GM21786 (cell line): ENCODE measurements at regions not wholly inside any gene's neighbourhood (a gene's known extent, or its start where the extent isn't known, plus 50 kb on each side); places are given as distances from the start of the nearest gene placed in this dataset.

ENCODE experiments used
- ATAC-seq: cut with Tn5 transposase; IDR thresholded peaks from one replicate; pipeline ENCODE4 v1.9.1; 2021; ENCODE audit not compliant: unreplicated experiment

DNA sequence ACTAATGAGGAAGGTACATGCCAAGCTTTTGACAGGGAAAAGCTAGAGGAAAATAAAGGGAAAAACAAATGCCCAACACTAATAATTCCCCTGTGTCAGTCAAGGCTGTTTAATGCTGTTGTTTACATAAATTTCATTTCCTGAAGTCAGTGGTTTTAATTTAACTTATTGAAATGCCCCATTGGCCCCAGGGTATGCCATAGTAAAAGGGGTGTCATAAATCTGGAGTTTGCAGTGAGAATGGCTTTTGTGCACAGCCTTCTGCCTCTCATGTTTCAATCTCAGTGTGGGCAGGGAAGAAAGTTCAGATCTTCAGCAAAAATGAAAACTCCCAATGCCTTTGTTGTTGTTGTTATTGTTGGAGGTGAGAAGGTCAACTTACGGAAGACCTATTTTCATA lies 550.1 kb upstream of the DCC start:
- no peak for ATAC-seq

DNA sequence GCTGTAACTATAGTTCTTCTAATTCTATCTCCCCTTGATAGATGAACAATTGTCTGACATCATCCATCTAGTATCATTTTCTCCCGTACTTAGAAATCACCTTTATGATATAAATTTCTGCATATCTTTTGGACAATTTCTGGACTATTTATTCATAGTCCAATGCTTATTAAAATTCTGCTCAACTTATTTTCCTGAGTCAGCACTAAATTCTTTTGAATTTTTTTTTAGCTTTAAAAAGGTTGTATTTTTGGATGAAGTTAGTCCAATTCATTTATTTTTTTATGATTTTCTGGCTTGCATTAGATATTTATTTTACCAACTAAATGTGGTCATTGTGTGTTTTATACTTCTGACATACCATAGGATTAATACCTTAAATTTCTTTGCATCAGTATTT lies 538.5 kb upstream of the DCC start:
- ATAC-seq: no peak

DNA sequence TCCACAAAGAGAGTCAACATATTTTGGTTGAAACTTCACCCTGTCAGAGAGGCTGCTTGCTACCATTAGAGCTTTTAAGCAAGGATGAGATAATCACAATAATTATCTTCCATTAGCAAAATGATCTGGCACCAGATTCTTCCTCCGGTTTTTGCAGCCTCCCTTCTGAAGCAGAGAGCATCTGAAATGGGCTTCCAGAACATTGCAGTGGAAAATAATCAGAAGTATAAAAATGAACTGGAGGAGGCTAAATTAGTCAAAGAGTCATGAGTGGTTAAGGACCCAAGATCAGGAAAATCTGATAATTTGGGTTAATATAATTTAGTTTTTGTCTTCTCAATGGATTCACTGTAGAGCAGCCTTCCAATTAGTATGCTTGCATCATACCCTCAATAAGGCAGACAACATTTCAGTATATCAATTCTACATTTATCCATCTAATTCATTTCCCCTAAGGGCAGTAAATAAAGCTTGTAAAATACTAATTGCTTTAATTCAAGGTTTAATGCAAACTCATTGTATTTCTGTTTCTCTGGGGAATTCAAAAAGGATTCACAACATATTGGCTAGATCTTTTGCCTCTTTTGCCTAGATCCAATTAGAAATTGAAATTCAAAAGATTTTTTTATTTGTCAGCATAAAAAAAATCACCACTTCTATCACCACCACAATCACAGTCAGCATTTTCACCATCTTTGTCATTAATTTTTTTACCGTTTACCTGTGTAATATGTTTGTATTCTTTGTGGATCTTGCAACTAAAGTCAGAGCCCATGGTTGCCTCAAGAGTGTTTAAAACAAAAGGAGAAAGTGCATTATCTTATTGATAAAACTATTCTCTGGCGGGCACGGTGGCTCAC lies 537.2 kb upstream of the DCC start:
- ATAC-seq: no peak

DNA sequence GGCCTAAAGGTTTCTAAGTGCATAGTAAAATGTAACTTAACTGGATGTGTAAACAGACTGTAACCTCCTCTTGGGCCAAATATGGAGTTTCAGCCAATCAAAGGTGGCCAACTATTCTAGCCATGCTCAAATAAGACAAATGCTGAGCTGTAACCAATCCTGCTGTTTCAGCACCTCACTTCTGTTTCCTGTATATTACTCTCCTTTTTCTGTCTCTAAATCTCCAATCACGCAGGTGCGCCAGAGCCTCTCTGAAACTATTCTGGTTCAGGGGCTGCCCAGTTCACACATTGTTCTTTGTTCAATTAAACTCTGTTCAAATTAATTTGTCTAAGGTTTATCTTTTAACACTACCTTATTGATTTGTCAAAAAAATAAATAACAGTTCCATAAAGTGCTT lies 532.7 kb upstream of the DCC start:
- no peak for ATAC-seq

DNA sequence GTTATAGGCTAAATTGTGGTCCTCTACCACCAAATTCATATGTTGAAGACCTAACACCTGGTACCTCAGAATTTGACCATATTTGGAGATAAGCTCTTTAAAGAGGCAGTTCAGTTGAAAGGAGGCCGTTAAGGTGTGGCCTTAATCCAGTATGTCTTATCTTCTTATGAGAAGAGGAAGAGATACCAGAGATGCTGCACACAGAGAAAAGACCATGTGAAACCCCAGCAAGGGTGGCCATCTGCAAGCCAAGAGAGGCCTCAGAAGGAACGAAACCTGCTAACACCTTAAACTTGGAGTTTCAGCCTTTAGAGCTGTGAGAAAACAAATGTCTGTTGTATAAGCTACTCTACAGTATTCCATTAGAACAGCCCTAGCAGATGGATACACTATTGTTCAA lies 528.1 kb upstream of the DCC start:
- ATAC-seq: peak; percentile 63

DNA sequence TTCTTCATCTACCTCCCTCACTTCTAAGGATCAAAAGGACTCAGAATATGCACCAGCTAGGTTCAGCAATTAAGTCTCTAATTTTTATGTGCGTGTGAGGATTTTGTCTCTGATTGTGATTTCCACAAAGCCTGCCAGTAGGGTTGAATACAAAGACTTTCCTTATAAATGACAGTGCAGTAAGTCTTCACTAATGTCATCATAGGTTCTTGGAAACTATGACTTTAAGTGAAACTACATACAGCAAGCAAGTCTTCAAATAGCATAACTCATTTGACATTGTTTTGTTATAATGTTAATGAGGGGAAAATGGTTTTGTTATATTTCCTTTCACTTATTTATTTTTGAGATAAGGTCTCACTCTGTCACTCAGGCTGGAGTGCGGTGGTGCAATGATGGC lies 526.3 kb upstream of the DCC start:
- ATAC-seq: no peak

DNA sequence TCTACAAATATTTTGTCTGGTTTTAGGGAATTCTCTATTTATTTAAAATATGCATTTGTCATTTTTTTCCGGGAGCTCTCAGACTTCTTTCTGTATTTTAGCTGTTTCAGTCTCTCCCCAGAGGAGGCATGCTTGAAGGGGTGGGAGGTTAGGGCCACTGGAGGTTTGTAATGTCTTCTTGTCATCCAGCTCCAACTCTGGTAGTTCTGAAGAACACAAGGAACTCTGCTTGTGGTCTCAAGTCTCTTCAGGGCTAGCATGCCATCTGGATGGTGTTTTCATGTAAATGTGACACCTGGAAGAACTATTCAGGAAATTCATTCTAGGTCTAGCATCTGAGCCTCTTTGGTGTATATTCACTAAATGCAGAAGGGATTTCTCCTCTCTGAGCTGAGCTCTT lies 518.4 kb upstream of the DCC start:
- no peak for ATAC-seq

DNA sequence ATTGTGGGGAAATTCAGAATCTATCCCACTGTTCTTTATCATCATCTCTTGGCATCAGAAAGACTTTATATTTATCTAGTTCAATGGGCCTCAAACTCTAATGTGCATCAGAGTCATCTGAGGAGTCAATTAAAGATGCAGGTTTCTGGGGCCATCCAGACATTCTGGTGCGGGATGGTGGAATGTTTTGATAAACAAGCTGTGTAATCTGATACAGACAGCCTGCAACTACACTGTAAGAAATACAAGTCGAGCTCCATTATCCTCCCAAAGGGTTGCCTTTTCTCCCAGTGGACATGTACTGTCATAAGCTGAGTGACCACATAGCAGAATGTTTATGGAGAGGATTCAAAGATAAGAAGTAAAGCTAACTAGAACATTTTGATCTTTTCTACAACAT lies 515.3 kb upstream of the DCC start:
- no peak for ATAC-seq

DNA sequence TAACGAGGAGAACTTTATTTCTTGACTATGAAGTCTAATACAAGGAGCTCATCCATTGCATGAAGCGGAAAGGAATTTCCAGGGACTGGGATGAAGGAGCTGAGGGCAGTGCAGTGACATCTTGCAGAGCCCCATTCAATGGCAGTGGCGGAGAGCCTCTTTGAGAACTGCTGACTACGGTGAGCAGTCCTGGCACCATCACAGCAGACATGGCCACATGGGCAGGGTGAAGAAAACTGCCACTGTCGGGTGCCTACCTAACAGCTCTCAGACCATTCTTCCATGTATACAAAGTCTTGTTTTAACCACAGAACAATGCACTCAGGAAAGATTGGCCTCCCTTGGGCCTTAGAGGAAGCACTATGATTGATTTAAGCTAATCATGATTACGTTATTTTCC lies 506.1 kb upstream of the DCC start:
- no peak for ATAC-seq

DNA sequence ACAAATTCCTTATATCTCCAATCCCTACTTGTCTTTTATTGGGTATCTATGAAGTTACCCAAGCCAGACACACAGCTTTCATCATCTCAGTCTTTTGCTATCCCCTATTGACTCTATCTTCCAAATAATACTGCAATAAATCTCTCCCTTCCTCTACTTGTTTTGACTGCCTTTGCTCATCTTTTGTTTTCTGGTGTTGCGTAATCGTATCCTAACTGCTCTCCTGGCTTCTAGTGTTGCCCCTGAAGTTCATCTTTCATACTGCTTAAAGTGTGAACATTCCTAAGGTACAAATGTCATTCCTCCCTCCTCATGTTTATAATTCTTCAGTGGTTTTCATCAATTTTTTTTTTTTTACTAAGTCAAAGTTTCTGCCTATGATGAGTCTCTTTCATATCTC lies 491.3 kb upstream of the DCC start:
- ATAC-seq: no peak

DNA sequence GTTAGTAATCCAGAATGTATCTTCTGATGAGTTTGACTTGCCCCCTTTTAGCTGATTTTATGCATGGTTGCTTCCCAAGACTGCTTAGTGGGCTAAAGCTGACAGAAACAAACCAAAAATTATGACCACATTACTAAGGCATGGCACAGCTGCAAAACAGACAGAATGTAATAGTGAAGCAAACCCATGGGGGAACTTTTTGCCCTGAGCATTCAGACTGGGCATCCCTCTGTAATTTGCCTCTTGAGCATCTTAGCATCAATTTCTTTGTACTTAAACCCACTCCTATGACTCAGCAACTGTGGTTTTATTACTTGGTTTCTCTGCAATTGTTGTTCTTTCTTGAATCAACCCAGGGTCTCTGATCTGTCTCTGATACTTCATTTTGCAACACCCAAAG lies 487.3 kb upstream of the DCC start:
- ATAC-seq: no peak

DNA sequence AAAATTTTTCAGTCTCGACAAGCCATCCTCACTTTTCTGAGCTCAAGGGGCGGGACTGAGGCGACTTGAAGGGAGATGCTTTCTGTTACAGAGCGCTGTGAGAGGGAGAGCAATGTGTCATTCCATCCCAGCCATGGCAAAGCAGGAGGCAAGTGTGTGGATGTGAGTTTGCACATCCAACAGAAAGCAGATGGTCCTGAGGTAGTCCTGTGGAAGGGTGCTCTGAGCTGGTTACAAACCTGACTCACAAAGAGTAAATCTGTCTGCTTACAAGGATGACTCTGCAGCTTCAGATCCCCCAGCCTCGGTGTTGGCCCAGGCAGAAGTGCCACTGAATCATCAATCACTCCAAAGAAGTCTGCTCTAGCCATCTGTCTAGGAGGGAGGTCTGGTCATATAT lies 482.0 kb upstream of the DCC start:
- no peak for ATAC-seq

DNA sequence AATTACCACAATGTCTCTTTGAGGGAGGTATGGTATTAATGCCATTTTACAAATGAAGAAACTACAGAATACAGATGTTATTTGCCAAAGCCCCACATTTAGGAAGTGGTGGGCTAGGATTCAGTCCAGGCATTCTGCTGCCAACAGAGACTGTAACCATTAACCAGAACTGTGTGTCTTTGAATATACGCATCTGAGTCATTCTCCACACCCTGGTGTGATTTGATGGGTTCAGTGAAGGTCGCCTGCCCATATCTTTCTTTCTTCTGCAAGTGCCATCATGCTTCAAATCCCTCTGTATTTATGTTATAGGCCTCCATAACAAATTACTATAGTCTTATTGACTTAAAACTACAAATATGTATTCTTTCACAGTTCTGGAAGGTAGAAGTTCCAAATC lies 479.0 kb upstream of the DCC start:
- ATAC-seq: no peak

DNA sequence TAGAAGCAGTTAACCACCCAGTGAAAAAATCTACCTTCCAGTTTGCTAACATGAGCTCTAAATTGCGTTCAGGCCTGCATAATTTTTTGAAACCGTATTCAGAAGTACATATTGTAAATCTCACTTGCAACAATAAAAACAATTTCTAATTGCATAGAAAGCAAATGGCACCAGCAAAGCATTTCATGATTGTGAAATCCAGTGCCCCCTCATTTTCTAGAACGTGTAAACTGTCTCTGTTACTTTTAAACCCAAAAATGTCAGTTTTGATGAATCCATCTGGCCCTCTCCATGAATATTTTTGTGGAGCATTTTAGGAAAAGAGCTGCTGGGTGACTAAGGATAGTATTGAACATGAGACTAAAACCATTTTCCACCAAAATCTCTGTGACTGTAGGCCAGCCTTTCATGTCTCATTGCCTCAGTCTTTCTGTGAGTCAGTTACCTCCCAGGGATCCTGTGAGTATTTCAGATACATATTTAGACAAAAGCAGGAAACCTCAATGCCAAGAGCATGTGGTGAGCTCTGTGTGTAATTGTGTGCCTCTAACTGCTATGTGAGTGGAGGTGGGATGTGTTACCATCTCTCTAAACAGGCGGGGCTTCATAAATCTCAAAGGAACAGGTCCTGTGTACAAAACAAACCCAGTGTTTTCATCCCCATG lies 477.8 kb upstream of the DCC start:
- no peak for ATAC-seq

DNA sequence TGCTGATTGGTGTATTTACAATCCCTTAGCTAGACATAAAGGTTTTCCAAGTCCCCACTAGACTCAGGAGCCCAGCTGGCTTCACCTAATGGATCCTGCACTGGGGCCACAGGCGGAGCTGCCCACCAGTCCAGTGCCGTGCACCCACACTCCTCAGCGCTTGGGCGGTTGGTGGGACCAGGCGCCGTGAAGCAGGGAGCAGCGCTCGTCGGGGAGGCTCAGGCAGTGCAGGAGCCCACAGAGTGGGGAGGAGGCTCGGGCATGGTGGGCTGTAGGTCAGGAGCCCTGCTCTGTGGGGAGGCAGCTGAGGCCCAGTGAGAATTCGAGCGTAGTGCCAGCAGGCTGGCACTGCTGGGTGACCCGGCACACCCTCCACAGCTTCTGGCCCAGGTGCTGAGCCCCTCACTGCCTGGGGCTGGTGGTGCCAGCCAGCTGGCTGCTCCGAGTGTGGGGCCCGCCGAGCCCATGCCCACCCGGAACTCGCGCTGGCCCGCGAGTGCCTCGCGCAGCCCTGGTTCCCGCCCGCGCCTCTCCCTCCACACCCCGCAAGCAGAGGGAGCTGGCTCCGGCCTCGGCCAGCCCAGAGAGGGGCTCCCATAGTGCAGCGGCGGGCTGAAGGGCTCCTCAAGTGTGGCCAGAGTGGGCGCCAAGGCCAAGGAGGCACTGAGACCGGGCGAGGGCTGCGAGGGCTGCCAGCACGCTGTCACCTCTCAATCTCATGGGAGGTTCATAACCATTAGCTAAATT lies 475.6 kb upstream of the DCC start:
- ATAC-seq: no peak

DNA sequence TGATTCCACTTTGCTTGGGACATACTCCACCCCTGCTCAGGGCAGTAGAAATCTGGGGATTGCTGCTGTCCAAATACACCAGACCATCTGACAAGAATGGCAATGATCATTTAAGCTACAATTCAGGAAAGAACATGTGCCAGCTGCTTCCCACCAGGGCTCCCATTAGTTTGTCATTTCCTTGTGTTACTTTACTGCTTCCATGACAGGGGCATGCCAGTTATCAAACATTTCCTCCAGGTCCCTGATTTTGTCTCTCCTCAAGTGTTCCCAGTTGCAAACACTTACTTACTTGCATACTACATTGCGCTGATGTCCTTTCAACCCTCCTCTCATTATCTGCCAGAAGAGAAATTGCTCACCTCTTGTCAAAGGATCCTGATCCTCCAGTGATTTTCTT lies 474.5 kb upstream of the DCC start:
- ATAC-seq: no peak

DNA sequence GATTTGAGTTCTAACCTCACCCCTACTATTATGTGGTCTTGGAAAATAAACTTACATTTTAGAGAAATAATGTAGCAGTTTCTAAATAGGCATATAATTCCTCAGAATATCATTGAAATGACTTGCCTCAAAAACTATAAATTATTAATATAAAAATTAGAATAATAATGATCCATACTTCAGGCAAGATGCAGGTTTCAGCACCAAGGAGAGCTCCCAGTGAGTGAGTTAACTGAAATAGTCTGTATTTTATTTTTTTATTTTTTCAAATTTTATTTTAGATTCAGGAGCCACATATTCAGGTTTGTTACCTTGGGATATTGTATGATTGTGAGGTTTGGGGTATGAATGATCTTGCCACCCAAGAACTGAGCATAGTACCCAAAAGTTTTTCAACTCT lies 472.2 kb upstream of the DCC start:
- no peak for ATAC-seq

DNA sequence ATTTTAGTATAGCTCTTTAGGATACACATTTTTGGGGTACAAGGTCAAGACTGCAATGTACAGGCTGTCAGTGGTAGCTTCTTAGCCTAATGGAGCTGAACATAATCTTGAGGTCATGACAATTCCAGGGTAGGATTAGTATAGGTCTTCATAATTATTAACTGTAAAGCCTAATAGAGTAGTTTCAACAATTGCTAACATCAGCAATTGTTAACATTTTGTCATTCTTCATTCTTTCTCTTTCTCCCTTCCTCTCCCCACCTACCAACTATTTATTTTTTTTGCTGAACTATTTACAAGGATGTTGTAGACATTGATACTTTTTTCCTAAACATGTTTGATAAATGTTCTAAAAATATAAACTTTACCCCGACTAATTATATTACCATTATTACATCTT lies 461.3 kb upstream of the DCC start:
- ATAC-seq: no peak

DNA sequence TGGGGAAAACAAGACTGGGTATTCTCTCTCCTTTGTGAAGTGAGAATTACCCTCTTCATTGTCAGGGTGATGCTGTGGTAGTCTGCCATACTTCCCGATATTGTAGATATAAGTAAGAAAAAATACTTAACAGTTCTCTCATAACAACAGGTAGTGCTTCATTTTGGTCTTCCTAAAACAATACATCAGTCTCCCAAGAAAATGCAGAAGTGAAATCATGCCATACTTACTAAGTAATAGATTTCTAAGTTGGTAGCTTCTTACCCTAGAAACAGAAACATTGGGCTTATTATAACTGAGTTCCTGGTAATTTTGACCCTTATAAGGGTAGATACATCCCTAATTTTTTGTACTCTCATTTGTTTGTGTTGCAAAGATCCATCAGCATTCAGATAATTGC lies 460.7 kb upstream of the DCC start:
- ATAC-seq: no peak

DNA sequence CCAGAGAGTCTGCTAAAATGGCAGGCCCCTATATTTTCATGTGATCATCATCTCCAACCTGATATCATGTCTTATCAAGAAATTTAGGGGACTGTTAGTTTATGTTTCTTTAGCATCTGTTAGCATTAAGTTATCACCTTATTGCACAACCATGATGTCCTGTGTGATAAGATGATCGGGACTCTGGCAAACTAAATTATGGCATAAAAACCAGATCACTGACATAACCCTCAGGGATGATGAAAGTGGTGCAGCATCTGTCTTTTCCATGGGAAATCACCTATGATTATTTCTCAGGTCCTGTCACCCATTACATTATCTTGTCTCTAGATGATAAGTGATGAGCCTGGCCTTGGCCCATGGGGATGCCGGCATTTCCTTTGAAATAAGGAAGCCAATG lies 458.6 kb upstream of the DCC start:
- no peak for ATAC-seq

DNA sequence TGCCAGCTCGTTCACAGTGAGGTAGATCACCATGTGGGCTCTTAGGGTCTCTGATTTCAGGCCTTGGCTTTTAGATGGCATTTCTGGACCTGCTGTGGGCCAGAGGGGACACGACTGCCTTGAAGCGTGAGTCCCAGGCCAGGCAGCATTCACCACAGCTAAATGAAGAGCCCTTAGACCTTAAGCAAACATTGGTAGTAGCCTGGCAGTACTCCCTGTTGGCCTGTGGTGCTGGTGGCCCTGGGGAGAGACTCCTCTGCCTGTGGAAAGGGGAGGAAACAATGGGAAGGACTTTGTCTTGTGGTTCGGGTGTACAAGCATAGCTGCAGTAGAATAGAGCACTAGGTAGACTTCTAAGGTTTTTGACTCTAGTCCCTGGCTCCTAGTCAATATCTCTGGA lies 456.0 kb upstream of the DCC start:
- no peak for ATAC-seq

DNA sequence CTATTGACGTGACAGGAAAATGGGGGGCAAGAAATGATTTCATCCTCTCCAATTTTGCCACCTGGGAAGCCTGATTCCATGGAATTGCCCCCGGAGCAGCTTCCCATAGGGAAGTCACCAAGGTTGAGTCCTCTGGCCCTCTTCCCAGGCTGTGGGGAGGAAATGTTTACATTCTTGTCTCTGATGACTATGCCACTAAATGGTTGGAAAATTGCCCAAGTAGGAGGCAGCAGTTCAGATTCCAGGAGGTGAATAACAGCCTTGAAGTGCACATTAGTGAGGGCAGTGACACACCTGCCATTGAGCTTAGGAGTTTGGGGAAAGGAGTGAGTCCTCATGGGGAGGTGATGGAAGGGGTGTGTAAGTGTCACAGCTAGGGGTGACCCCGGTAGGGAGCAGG lies 449.2 kb upstream of the DCC start:
- no peak for ATAC-seq
